K562 (cell line): ENCODE measurements at regions not wholly inside any gene's neighbourhood (a gene's known extent, or its start where the extent isn't known, plus 50 kb on each side); places are given as distances from the start of the nearest gene placed in this dataset.

Experiments
- DACH1 ChIP-seq: fragments of 450-650 bp; IDR thresholded peaks from 2 replicates; pipeline ENCODE4 v1.6.1; 2018; ENCODE audit not compliant: partially characterized antibody
- E2F6 ChIP-seq, 2 experiments: IDR thresholded peaks; 2 replicates each; pipeline ENCODE4 v1.6.1; 2011; ENCODE audit warnings: borderline replicate concordance in 1 of 2, control low read depth in 1 of 2, low read depth in 1 of 2, low read length in 1 of 2, mild to moderate bottlenecking in 1 of 2, mixed read lengths in 1 of 2, moderate library complexity in 1 of 2; ENCODE audit not compliant: insufficient read depth in 1 of 2, insufficient read length in 1 of 2, poor library complexity in 1 of 2, severe bottlenecking in 1 of 2; ENCODE audit errors: extremely low read depth in 1 of 2
- ELF4 ChIP-seq: fragments of 450-650 bp; formaldehyde crosslinking; IDR thresholded peaks from 2 replicates; pipeline ENCODE4 v1.4.0; 2022; ENCODE audit warnings: missing genetic modification characterization
- GATAD2A ChIP-seq: fragments of 450-650 bp; IDR thresholded peaks from 2 replicates; pipeline ENCODE4 v1.6.1; 2017
- HEY1 ChIP-seq: fragments of 250-450 bp; sonication (Bioruptor Pico); IDR thresholded peaks from 2 replicates; pipeline ENCODE4 v1.5.0; 2020; ENCODE audit warnings: mild to moderate bottlenecking, moderate library complexity, borderline replicate concordance
- MCM7 ChIP-seq, 2 experiments: fragments of 450-650 bp; IDR thresholded peaks; 2 replicates each; pipeline ENCODE4 v1.6.1; 2016 to 2018
- PRMT5 ChIP-seq: sonication (generic); formaldehyde crosslinking; IDR thresholded peaks from 2 replicates; pipeline ENCODE4 v1.5.0; 2020; ENCODE audit warnings: missing genetic modification reagents
- SMC3 ChIP-seq: conservative IDR thresholded peaks from 2 replicates; pipeline ENCODE4 v1.6.1; 2011; ENCODE audit warnings: low read depth, low read length, improper control_type of control experiment; ENCODE audit not compliant: insufficient read depth
- STAT6 ChIP-seq: sonication (generic); formaldehyde crosslinking; IDR thresholded peaks from 2 replicates; pipeline ENCODE4 v1.8.1; 2023; ENCODE audit warnings: mild to moderate bottlenecking, missing genetic modification reagents
- TAL1 ChIP-seq: fragments of 450-650 bp; IDR thresholded peaks from 2 replicates; pipeline ENCODE4 v1.6.1; 2016; ENCODE audit warnings: mild to moderate bottlenecking
- TSHZ1 ChIP-seq: fragments of 250-450 bp; sonication (Bioruptor Pico); IDR thresholded peaks from 2 replicates; pipeline ENCODE4 v1.4.0; 2020; ENCODE audit warnings: mild to moderate bottlenecking, moderate library complexity
- ZNF253 ChIP-seq: fragments of 250-450 bp; sonication (Bioruptor Pico); conservative IDR thresholded peaks from 2 replicates; pipeline ENCODE4 v1.6.1; 2021; ENCODE audit warnings: mild to moderate bottlenecking
- TF ChIP-seq, protein P1 (sequence below): fragments of 250-450 bp; sonication (Bioruptor Pico); IDR thresholded peaks from 2 replicates; pipeline ENCODE4 v1.5.0; 2021; ENCODE audit warnings: mild to moderate bottlenecking, borderline replicate concordance

GRCh38 chr12:105559310-105559709, 228.8 kb downstream of the C12orf75 start (continued):
- TF ChIP-seq HEY1 (no peak), GATAD2A (no peak), MCM7 (IDR thresholded peaks at IDR 0.05) (no peak), ZNF253 (CRISPR knock-in tag) (no peak), DACH1 (no peak), TSHZ1 (no peak), PRMT5 (CRISPR knock-in tag) (no peak), ELF4 (no peak), SMC3 (no peak), TAL1 (no peak), E2F6 (IDR thresholded peaks at IDR 0.05; ENCODE audit: borderline replicate concordance in 1 of 2, extremely low read depth in 1 of 2, insufficient read depth in 1 of 2, insufficient read length in 1 of 2, low read depth in 1 of 2, low read length in 1 of 2, poor library complexity in 1 of 2, severe bottlenecking in 1 of 2) (no peak), STAT6 (no peak)
- TF ChIP-seq, protein P1, sequence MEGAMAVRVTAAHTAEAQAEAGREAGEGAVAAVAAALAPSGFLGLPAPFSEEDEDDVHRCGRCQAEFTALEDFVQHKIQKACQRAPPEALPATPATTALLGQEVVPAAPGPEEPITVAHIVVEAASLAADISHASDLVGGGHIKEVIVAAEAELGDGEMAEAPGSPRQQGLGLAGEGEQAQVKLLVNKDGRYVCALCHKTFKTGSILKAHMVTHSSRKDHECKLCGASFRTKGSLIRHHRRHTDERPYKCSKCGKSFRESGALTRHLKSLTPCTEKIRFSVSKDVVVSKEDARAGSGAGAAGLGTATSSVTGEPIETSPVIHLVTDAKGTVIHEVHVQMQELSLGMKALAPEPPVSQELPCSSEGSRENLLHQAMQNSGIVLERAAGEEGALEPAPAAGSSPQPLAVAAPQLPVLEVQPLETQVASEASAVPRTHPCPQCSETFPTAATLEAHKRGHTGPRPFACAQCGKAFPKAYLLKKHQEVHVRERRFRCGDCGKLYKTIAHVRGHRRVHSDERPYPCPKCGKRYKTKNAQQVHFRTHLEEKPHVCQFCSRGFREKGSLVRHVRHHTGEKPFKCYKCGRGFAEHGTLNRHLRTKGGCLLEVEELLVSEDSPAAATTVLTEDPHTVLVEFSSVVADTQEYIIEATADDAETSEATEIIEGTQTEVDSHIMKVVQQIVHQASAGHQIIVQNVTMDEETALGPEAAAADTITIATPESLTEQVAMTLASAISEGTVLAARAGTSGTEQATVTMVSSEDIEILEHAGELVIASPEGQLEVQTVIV (CRISPR knock-in tag): no peak
